T47D (cell line): ENCODE measurements at regions not wholly inside any gene's neighbourhood (a gene's known extent, or its start where the extent isn't known, plus 50 kb on each side); places are given as distances from the start of the nearest gene placed in this dataset.

Experiments used
- DNase-seq, 2 experiments: peaks; one replicate each; pipeline versions ENCODE4 v3.0.0 to v3.0.0-alpha.2; 2011 to 2012; ENCODE audit warnings: low read depth in 1 of 2, low spot score in 1 of 2
- JUND ChIP-seq: IDR thresholded peaks from 2 replicates; pipeline ENCODE4 v1.6.1; 2012; ENCODE audit warnings: low read depth
- in situ Hi-C: cut with HindIII; loops from 2 replicates; pipeline ENCODE4 v1.10.0; 2016; ENCODE audit warnings: low sequenced_read_pairs, low pct_unique_long_range_greater_than_20kb

DNA sequence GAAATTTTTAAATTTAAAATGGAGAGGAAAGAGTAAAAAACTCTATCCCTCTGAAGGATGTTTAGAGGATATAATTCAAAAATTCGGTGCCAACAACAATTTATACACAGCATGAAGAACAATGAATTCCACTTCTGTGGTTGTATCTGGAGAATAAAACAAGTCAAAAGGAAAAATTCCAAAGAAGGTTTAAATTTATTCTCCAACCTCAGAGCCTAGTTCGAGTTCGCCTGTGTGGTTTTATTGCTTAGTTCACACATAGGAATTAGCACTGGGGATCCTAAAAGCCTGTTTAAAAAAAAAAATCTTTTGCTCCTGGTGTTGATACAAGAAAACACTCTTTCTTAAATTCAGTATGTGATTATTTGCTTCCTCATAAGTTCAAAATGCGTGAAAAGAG is 79.2 kb downstream of the LLPH start:
- in situ Hi-C loops, result no loop called here
- TF ChIP-seq JUND, result no peak
- no peak for DNase-seq

GRCh38 chr12:66050610-66051009 is 79.9 kb downstream of the LLPH start:
- TF ChIP-seq JUND, result no peak
- in situ Hi-C loops, result no loop called here
- DNase-seq, result no peak

- in situ Hi-C loops, result no loop called here
- DNase-seq, result no peak
- no peak for TF ChIP-seq JUND
These were observed 80.3 kb downstream of the LLPH start for GRCh38 chr12:66050283-66050576.

DNA sequence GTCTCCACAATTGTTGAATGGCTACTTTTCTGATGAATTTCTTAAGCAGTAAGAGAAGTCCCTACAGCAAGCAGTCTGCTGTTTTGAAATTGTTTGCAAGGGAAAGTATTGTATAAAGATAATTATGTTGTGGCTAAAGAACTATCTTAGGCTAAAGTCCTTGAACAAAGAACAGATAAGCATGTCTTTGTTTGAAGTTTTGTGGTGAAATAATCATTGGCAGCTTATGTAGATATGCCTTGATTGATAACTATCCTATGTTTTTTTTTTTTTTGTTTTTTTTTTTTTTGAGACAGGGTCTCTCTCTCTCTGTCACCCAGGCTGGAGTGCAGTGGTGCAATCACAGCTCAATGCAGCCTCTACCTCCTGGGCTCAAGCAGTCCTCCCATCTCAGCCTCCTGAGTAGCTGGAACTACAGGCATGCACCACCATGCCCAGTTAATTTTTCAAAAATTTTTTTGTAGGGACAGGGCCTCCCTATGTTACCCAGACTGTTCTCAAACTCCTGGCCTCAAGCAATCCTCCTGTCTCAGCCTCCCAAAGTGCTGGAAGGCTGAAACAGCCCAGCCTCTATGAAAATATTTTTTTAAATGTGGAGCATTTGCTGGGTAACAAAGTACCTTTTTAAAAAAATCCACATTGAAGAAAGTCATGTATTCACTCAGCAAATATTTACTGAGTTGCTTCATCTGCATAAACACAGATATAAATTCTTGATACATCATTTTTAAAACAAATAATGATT is 80.8 kb downstream of the LLPH start:
- in situ Hi-C loops, result no loop called here
- DNase-seq, result no peak
- no peak for TF ChIP-seq JUND

DNA sequence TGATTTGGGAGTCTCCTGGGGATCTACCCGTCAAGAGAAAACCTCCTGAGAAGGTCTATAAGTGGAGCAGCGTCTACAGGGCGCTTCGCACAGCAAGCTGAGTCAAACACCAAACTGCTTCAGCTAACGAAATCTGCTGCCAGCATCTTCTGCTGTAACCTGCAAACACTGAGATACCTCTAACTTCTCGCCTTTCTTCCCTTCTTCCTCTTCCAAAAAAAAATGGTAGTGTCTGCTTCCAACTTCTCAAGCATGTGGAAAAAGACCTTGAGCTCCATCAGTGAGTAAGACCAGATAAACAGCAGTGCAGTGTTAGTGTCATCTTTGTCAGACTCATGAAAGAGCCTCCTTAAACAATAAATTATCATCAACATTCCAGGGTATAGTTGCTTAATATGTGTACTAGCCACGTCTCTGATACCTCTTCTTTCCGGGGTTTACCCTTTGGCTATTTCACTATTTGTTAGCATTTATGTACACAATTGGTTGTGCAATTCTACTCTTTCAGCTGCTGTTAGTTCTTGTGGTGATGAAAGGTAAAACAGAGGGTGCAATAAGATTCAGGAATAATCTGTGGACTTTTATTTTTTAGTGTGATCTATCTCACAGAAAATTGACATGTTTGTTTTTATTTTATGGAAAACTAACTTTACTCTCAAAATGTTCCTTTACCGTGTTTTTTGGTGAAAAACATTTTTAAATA is 81.6 kb downstream of the LLPH start:
- no peak for TF ChIP-seq JUND
- DNase-seq, result peak in 1 of 2 experiments; percentile 33
- in situ Hi-C loops, result no loop called here

- no peak for TF ChIP-seq JUND
- in situ Hi-C loops, result no loop called here
- DNase-seq, result no peak
These were observed 82.2 kb downstream of the LLPH start for GRCh38 chr12:66048218-66048834.

- in situ Hi-C loops, result no loop called here
- no peak for DNase-seq
These were observed 83.0 kb downstream of the LLPH start for GRCh38 chr12:66047411-66048021.

DNA sequence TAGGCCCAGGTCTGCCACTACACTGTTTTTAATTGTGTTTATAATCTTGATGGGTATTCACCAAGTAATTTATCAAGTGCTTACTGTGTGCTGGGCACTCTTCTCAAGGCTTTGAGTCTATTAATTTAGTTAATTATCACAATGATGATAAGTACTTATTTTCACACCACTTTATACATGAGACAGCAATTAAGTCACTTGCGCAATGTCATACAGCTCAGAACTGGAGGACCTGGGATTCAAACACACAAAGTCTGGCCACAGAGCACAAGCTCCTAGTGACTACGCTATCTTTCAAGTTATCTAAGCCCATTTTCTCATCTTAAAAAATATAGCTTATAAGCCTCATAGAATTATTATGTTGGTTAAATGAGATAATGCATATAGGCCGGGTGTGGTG is 85.0 kb downstream of the LLPH start:
- TF ChIP-seq JUND, result no peak
- in situ Hi-C loops, result no loop called here
- DNase-seq, result no peak

More at GRCh38 chr12:66047411-66048021, 83.0 kb downstream of the LLPH start:
- TF ChIP-seq JUND, result no peak

DNA sequence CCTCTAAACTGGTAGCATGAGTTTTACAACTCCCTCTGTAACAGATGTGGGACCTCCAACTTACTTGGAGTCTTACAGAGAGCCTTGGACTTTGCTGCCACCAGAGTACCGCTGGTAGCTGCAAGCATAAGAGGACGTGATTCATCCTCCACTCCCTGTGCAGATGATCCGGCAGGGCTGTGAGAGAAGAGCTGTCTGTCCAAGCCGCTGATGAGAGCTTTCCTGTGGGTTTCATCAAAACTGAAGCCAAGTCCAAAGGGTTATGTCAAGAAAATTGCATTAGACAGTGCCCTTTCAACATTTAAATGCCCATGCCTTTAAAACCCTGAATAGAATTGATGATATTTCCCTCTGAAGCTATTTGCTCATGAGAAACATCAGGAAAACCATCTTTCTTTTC is 85.8 kb downstream of the LLPH start:
- DNase-seq, result no peak
- no peak for TF ChIP-seq JUND
- in situ Hi-C loops, result no loop called here

- in situ Hi-C loops, result no loop called here
- no peak for DNase-seq
- no peak for TF ChIP-seq JUND
These were observed 87.5 kb downstream of the LLPH start for GRCh38 chr12:66043035-66043434.

DNA sequence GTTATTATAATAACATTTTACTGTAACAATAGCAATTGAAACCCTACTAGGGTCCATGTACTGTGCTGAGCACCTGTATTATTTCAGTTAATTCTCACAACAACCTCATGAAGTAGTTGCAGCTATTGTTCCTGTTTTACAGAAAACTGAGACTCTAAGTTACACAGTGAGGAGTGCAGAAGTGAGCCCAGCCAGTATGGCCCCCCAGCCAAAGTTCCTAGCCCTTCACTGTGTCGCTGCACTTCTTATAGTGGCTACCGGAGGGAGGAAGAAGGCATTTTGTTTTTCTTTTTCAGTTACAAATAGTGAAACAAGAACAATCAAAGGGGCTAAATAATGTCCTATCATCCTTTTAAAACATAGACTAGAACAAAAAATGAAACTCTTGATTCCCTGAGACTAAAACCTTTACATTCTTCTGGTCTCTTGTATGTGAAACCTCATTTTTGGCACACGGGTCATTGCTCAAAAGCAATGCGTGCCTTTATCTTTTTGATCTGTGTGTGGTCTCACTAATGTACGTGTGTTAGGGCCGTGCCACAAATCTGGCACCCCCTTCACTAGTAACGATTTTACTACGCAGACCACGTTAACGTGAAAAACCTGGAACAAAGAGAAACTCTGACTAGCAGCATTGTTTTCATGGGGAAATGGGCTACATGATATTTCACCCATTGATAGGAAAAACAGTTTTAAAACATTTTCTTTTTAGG is 88.7 kb downstream of the LLPH start:
- TF ChIP-seq JUND, result no peak
- DNase-seq, result no peak
- in situ Hi-C loops, result no loop called here

GRCh38 chr12:66036317-66036716 is 94.2 kb downstream of the LLPH start:
- peak in 1 of 2 experiments; percentile 23 for DNase-seq
- in situ Hi-C loops, result no loop called here
- no peak for TF ChIP-seq JUND
